ENCODE measurements at regions not wholly inside any gene's neighbourhood (a gene's known extent, or its start where the extent isn't known, plus 50 kb on each side); places are given as distances from the start of the nearest gene placed in this dataset.

GRCh38 chr6:53437557-53438202, 88.9 kb upstream of the ELOVL5 start:
- peak; percentile 77 for ATAC-seq (ENCODE audit: low read depth)
- no peak for DNase-seq
- Mint-ChIP-seq H3K4me3 (no peak overlapping the region), H3K9me3 (no peaks in the 10 kb centered on the region), H3K27me3 (no peaks in the 10 kb centered on the region), H3K36me3 (ENCODE audit: low read depth) (no peaks in the 10 kb centered on the region), H3K27ac (no peak overlapping the region), H3K4me1 (peaks cover 20% of the 10 kb centered on the region)
- POLR2A ChIA-PET: interaction anchor here (1.3 kb wide), 1 partner anchor 47 kb away, joined by 3 read pairs; no protein-coding TSS in a partner anchor
- CTCF ChIA-PET: interaction anchor here (0.9 to 4.1 kb wide), 8 partner anchors 8 to 265 kb away, joined by 3 to 25 read pairs (median 7); no protein-coding TSS in a partner anchor
- TF ChIP-seq CTCF (IDR thresholded peaks at IDR 0.05): no peak
- intact Hi-C loops (cut with micrococcal nuclease): loop anchor here (1.0 to 2.0 kb wide), 4 partner anchors 27 to 265 kb away; no protein-coding TSS in a partner anchor

GRCh38 chr6:53436526-53437303, 88.0 kb upstream of the ELOVL5 start:
- intact Hi-C loops (cut with micrococcal nuclease): loop anchor here (1.0 to 2.0 kb wide), 4 partner anchors 26 to 264 kb away; no protein-coding TSS in a partner anchor
- H3K4me3 Mint-ChIP-seq: no peak overlapping the region
- CTCF ChIA-PET: interaction anchor here (0.8 to 4.1 kb wide), 9 partner anchors 9 to 267 kb away, joined by 3 to 25 read pairs (median 4); no protein-coding TSS in a partner anchor
- no peaks in the 10 kb centered on the region for H3K36me3 Mint-ChIP-seq (ENCODE audit: low read depth)
- H3K4me1 Mint-ChIP-seq: peaks cover 22% of the 10 kb centered on the region
- no peak for DNase-seq
- no peak overlapping the region for H3K27ac Mint-ChIP-seq
- H3K27me3 Mint-ChIP-seq: no peaks in the 10 kb centered on the region
- H3K9me3 Mint-ChIP-seq: no peaks in the 10 kb centered on the region
- no peak for ATAC-seq (ENCODE audit: low read depth)
- POLR2A ChIA-PET: interaction anchor here (1.3 kb wide), 1 partner anchor 48 kb away, joined by 3 read pairs; no protein-coding TSS in a partner anchor
- TF ChIP-seq CTCF (IDR thresholded peaks at IDR 0.05): no peak

- H3K36me3 Mint-ChIP-seq (ENCODE audit: low read depth): no peaks in the 10 kb centered on the region
- ATAC-seq (ENCODE audit: low read depth) (no peak), DNase-seq (no peak)
- intact Hi-C loops (cut with micrococcal nuclease): no loop called here
- no peak overlapping the region for H3K27ac Mint-ChIP-seq
- no peaks in the 10 kb centered on the region for H3K27me3 Mint-ChIP-seq
- ChIA-PET CTCF (interaction anchor here (1.5 kb wide), 1 partner anchor 140 kb away, joined by 4 read pairs; no protein-coding TSS in a partner anchor), POLR2A (no interaction called here)
- no peaks in the 10 kb centered on the region for H3K9me3 Mint-ChIP-seq
- no peak overlapping the region for H3K4me3 Mint-ChIP-seq
- TF ChIP-seq CTCF (IDR thresholded peaks at IDR 0.05): no peak
- peaks cover 17% of the 10 kb centered on the region for H3K4me1 Mint-ChIP-seq
Observed at GRCh38 chr6:53433951-53434285, 85.2 kb upstream of the ELOVL5 start.

- Mint-ChIP-seq H3K27me3 (no peaks in the 10 kb centered on the region), H3K4me3 (no peak overlapping the region), H3K9me3 (no peaks in the 10 kb centered on the region), H3K4me1 (peaks cover 18% of the 10 kb centered on the region), H3K36me3 (ENCODE audit: low read depth) (no peaks in the 10 kb centered on the region), H3K27ac (no peak overlapping the region)
- no peak for DNase-seq
- CTCF ChIA-PET: interaction anchor here (1.5 kb wide), 1 partner anchor 139 kb away, joined by 4 read pairs; no protein-coding TSS in a partner anchor
- intact Hi-C loops (cut with micrococcal nuclease): no loop called here
- POLR2A ChIA-PET: interaction anchor here (1.3 kb wide), 1 partner anchor 85 kb away, joined by 4 read pairs; no protein-coding TSS in a partner anchor
- no peak for TF ChIP-seq CTCF (IDR thresholded peaks at IDR 0.05)
- ATAC-seq (ENCODE audit: low read depth): no peak
Observed at GRCh38 chr6:53433261-53433950, 84.7 kb upstream of the ELOVL5 start.
